ENCODE measurements at regions not wholly inside any gene's neighbourhood (a gene's known extent, or its start where the extent isn't known, plus 50 kb on each side); places are given as distances from the start of the nearest gene placed in this dataset.

- POLR2A ChIA-PET: no interaction called here
- Histone ChIP-seq H3K4me1 (ENCODE audit: insufficient read depth, low read length) (no peaks in the 10 kb centered on the region), H3K9ac (ENCODE audit: insufficient read depth, low read depth, low read length) (no peak overlapping the region), H3K36me3 (replicated peaks in 1 of 2; ENCODE audit: control insufficient read depth in 1 of 2, insufficient read depth in 2 of 2, low read length in 2 of 2) (no peaks in the 10 kb centered on the region), H2AFZ (ENCODE audit: low read length) (no peak overlapping the region), H3K79me2 (ENCODE audit: insufficient read depth, low read length) (no peaks in the 10 kb centered on the region), H3K4me3 (replicated peaks in 1 of 3; ENCODE audit: insufficient read depth in 1 of 3, low read depth in 2 of 3, low read length in 3 of 3) (no peak overlapping the region), H3K27ac (ENCODE audit: extremely low read length, insufficient read depth, low read length) (no peak overlapping the region), H3K4me2 (ENCODE audit: low read depth, low read length) (no peak overlapping the region), H4K20me1 (ENCODE audit: insufficient read depth, low read length) (no peaks in the 10 kb centered on the region), H3K9me3 (ENCODE audit: low read length) (peaks cover 71% of the 10 kb centered on the region), H3K27me3 (ENCODE audit: control insufficient read depth in 1 of 2, insufficient read depth in 2 of 2, low read length in 2 of 2) (no peaks in the 10 kb centered on the region)
- CTCF ChIA-PET (ENCODE audit: low intra/inter-chr PET ratio, low total read pairs): no interaction called here
- no peak for ATAC-seq
- FAIRE-seq: no peak
- no TSS peak for BruUV-seq (replicated peaks)
- no peak for DNase-seq (ENCODE audit: low spot score)
- intact Hi-C loops (cut with micrococcal nuclease; ENCODE audit: unreplicated experiment): no loop called here
- in situ Hi-C loops (cut with HindIII; ENCODE audit: extremely low pct_ligation_motif_present, low pct_unique_long_range_greater_than_20kb): no loop called here
- WGBS (ENCODE audit: low lambda C conversion rate): 0% methylated on average over 1 of the region's 1 CpG
- TF ChIP-seq ZNF10 (CRISPR knock-in tag; IDR thresholded peaks at IDR 0.05; ENCODE audit: borderline replicate concordance, low read depth) (no peak), WIZ (CRISPR knock-in tag; IDR thresholded peaks at IDR 0.05) (no peak), CCDC6 (CRISPR knock-in tag; IDR thresholded peaks at IDR 0.05) (no peak), ZNF468 (CRISPR knock-in tag; IDR thresholded peaks at IDR 0.05) (no peak), ELF3 (CRISPR knock-in tag; IDR thresholded peaks at IDR 0.05) (no peak), ZNF777 (CRISPR knock-in tag; IDR thresholded peaks at IDR 0.05) (no peak), ZNF460 (CRISPR knock-in tag; IDR thresholded peaks at IDR 0.05; ENCODE audit: borderline replicate concordance) (no peak), RORA (CRISPR knock-in tag; IDR thresholded peaks at IDR 0.05) (no peak), EEA1 (CRISPR knock-in tag; IDR thresholded peaks at IDR 0.05; ENCODE audit: borderline replicate concordance) (no peak), ZBTB39 (CRISPR knock-in tag; IDR thresholded peaks at IDR 0.05) (no peak), ATF4 (CRISPR knock-in tag; IDR thresholded peaks at IDR 0.05) (no peak), HNRNPLL (IDR thresholded peaks at IDR 0.05; ENCODE audit: low read depth, low read length, poor library complexity, severe bottlenecking) (no peak), AFF4 (CRISPR knock-in tag; IDR thresholded peaks at IDR 0.05) (no peak), SNAPC5 (CRISPR knock-in tag; IDR thresholded peaks at IDR 0.05; ENCODE audit: borderline replicate concordance) (no peak), ZNF20 (CRISPR knock-in tag; IDR thresholded peaks at IDR 0.05) (no peak), GABPA (IDR thresholded peaks at IDR 0.05; ENCODE audit: low read depth, low read length) (no peak), GABPA (CRISPR knock-in tag; IDR thresholded peaks at IDR 0.05; ENCODE audit: low read depth) (no peak), SRF (IDR thresholded peaks at IDR 0.05; ENCODE audit: low read depth, low read length) (no peak), ZFYVE20 (CRISPR knock-in tag; IDR thresholded peaks at IDR 0.05; ENCODE audit: borderline replicate concordance, low read depth) (no peak), NCOA2 (CRISPR knock-in tag; IDR thresholded peaks at IDR 0.05) (no peak)
Observed at GRCh38 chr9:24416136-24416535, 129.6 kb downstream of the IZUMO3 start.
